ENCODE measurements at regions not wholly inside any gene's neighbourhood (a gene's known extent, or its start where the extent isn't known, plus 50 kb on each side); places are given as distances from the start of the nearest gene placed in this dataset.

- no peak for DNase-seq
These were observed 305.7 kb upstream of the SSTR1 start for GRCh38 chr14:37901978-37902377.

- DNase-seq, result peak; percentile 1 to 2
These were observed 304.1 kb upstream of the SSTR1 start for GRCh38 chr14:37903343-37904191.

- no peak for DNase-seq
These were observed 283.1 kb upstream of the SSTR1 start for GRCh38 chr14:37924622-37925021.

GRCh38 chr14:37932008-37932407 is 275.7 kb upstream of the SSTR1 start:
- DNase-seq, result no peak

GRCh38 chr14:37932481-37932880 is 275.2 kb upstream of the SSTR1 start:
- no peak for DNase-seq

GRCh38 chr14:37936971-37937370 is 270.7 kb upstream of the SSTR1 start:
- DNase-seq, result no peak

- DNase-seq, result no peak
These were observed 268.2 kb upstream of the SSTR1 start for GRCh38 chr14:37939442-37940028.

- no peak for DNase-seq
These were observed 261.7 kb upstream of the SSTR1 start for GRCh38 chr14:37945959-37946358.

- no peak for DNase-seq
These were observed 260.9 kb upstream of the SSTR1 start for GRCh38 chr14:37946819-37947218.

GRCh38 chr14:37948266-37948665 is 259.4 kb upstream of the SSTR1 start:
- no peak for DNase-seq

- no peak for DNase-seq
These were observed 239.0 kb upstream of the SSTR1 start for GRCh38 chr14:37968664-37969240.

GRCh38 chr14:37969511-37969979 is 238.2 kb upstream of the SSTR1 start:
- no peak for DNase-seq

GRCh38 chr14:37970696-37971095 is 237.0 kb upstream of the SSTR1 start:
- DNase-seq, result no peak

- no peak for DNase-seq
These were observed 234.5 kb upstream of the SSTR1 start for GRCh38 chr14:37972941-37973887.

GRCh38 chr14:37974421-37974820 is 233.3 kb upstream of the SSTR1 start:
- no peak for DNase-seq

- DNase-seq, result no peak
These were observed 230.2 kb upstream of the SSTR1 start for GRCh38 chr14:37977481-37977880.

- DNase-seq, result peak; percentile 26 to 34
These were observed 221.8 kb upstream of the SSTR1 start for GRCh38 chr14:37985826-37986470.

GRCh38 chr14:37988472-37988871 is 219.2 kb upstream of the SSTR1 start:
- no peak for DNase-seq

- DNase-seq, result no peak
These were observed 216.7 kb upstream of the SSTR1 start for GRCh38 chr14:37991027-37991426.

- no peak for DNase-seq
These were observed 215.2 kb upstream of the SSTR1 start for GRCh38 chr14:37992499-37992898.

- DNase-seq, result no peak
These were observed 212.8 kb upstream of the SSTR1 start for GRCh38 chr14:37994846-37995372.

GRCh38 chr14:37997017-37997416 is 210.7 kb upstream of the SSTR1 start:
- no peak for DNase-seq

Data from stimulated activated CD4-positive, alpha-beta T cell treated with anti-CD3 and anti-CD28 coated beads, Interleukin-2, amount 100 ng/mL, for 48 hours (primary cell).